Stimulated activated CD8-positive, alpha-beta memory T cell treated with anti-CD3 and anti-CD28 coated beads, Interleukin-15, amount 100 ng/mL, for 4 hours (primary cell): ENCODE measurements at regions not wholly inside any gene's neighbourhood (a gene's known extent, or its start where the extent isn't known, plus 50 kb on each side); places are given as distances from the start of the nearest gene placed in this dataset.
"Not testable (repeated sequence)": the region's sequence is repeated elsewhere in the genome, so short reads cannot be mapped to it uniquely, and the experiment has no call there.

Experiments used
- DNase-seq, 2 donors: peaks; one replicate each; pipeline ENCODE4 v3.0.0-alpha.2; 2020; ENCODE audit warnings: low read depth in 2 of 2

DNA sequence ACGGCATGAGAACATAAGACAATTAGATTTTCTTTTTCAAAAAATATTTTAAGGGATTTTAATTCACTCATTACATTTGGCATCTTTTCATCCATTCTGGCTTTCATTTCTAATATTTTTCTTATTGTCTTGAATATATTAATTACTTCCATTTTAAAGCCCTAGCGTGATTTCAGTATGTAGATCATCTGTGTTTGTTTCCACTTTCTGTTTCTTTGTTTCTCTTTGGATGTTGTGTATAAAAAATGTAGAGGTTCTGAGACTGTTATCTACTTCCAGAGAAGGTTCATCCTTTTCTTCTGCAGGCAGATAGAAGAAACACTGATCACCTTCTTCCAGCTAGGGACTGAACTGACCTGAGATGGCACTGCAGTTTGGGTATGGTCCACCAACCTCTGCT, 664.4 kb upstream of the SLC39A10 start:
- no peak for DNase-seq

DNA sequence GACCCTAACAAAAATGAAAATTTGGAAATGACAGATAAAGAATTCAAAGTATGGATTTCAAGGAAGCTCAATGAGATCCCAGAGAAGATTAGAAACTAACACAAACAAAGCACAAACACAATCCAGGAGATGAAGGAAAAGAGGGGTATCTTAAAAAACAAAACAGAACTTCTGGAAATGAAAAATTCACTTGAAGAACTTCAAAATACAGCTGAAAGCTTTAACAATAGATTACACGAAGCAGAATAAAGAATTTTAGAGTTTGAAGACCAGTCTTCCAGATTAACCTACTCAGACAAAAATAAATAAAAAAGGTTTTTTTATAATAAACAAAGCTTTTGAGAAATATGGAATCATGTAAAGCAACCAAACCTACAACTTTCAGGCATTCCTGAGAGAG, 671.8 kb upstream of the SLC39A10 start:
- no peak for DNase-seq

DNA sequence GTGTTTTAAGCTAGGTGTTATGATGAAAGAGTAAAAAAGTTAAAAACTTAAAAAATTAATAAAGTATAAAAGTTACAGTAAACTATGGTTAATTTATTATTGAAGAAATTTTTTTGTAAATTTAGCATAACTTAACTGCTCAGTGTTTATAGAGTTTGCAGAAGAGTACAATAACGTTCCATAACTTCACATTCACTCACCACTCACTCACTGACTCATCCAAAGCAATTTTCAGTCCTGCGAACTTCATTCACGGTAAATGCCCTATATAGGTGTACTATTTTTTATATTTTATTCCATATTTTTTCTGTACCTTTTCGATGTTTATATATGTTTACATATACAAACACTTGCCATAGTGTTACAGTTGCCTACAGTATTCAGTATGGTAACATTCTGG, 694.8 kb upstream of the SLC39A10 start:
- no peak for DNase-seq

DNA sequence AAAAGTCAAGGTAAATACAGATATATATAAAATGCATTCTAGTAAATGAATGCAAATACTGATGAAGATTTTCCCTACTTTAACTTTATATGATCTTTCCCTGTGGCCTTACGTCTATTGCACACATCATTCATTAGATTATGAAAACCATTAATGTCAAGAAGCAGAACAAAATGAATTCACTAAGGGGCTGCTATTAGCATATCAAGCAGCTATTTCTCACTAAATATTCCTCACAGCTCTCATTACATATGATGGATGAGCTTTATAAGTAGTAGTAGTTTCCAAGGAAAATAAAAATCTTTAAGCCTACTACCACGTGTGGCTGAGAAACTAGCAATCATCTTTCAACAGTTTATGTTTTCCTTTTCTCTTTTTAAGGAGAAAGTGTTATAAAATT, 702.8 kb upstream of the SLC39A10 start:
- DNase-seq = no peak

DNA sequence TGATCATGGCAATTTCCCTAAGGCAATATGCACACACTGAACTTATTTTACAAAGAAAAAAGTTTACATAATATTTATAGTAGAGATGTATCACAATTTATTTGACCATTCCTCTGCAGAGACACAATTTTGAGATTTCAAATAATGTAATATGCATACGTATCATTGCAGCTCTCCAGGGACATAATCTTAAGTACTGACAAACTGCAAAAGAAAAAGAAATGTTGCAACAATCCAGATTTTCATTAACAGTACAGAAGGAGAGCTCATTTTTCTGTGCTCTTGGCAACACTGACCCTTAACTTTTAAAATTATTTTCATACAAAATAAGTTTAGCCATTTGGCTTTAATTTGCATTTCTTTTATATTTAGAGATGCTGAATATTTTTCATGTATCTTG, 710.2 kb upstream of the SLC39A10 start:
- DNase-seq = no peak

DNA sequence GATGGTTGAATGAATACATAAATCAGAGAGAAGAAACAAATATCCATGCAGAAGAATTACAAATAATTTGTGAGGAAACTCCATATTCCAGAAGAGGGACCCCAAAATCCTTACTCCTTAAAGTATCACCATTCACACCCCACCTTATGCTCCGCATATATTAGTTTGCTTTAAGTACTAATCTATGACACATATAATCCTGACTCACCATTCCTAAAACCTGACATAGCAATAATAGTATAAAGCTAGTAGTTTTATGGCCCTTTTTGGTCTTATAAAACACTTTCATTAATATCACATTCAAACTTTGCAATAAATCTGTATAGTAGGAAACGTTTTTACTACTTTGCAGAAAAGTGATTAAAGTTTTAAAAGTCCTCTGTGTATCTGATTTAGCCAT, 719.0 kb upstream of the SLC39A10 start:
- no peak for DNase-seq

DNA sequence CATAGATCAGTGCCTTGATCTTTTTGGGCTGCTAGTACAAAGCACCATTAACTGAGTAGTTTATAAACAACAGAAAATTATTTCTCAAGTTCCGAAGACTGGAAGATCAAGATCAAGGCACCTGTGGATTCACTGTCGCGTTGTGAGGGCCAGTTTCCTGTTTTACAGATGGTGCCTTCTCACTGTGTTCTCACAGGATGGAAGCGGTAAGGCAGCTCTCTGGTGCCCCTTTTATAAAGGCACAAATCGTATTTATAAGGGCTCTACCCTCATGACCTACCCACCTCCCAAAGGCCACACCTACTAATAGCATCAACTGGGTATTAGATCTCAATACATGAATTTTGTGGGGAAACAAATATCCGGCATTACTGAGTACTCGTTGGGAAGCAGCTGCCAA, 729.5 kb upstream of the SLC39A10 start:
- no peak for DNase-seq

DNA sequence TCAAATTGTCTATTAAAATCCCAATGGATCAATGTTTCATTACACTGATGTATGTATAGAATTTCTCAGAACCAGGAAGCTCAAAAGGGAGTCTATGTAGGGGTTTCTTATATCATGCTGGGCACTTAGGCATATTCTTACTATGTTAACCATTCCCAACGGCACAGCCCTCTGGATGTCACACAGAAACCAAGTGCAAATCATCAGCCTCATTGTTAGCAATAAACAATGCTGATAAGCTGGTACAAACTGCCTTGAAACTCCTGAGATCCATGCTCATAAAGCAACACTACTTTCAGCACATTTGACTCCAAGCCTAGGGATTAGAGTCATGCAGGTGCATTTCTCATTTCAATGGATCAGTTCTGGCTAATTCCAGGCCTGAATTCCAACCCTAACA, 730.2 kb upstream of the SLC39A10 start:
- DNase-seq = no peak

DNA sequence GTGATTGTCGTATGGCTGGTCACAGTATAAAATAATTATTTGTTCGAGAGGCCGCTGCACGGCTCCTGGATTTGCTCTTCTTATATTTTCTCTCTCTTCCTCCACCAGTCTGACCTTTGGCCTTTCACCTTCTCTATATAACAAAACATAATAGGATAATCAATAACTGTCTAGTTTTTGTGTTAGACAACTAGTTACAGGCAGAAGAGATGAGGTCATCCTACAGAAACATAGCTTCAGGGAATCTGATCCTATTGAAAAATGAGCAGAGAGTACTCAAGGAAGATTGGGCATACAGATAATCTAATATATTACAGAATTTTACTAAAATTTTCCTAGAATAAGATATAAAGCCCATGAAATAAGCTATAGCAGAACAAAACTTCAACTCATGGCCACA, 731.3 kb upstream of the SLC39A10 start:
- no peak for DNase-seq

DNA sequence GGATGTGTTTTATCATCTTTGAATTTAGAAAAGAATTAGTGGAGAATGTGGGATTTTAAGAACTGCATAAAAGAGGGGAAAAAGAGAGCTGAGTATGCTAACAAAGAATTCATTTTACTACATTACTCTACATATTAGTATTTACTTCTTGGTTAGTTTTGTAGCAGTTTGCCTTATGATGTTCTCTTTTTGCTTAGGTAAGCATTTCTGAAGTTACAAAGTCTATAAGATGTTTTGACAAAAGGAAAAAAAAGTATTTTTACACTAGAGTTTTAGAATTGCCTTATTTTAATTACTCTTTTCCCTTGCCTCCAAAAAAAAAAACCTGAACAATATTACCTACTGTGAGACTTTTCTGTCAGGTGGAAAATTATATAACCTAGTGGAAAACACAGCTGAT, 739.5 kb upstream of the SLC39A10 start:
- no peak for DNase-seq

DNA sequence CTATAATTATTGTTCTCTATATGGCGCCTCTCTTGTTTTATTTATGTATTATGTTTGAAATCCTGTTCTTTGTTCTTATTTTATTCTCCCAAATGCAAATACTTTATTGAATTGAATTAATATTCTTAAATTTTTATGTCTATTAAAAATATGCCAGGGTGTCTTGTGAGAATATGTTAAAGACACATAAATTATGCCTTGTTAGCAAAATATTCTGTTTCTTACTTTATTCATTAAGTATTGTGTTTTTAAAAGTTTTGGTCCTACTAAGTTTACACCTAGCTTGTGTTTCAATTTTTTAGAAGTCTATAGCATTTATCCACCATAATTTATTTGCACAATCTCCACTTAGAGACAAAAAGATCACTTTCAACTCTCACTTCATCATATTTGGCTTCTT, 741.5 kb upstream of the SLC39A10 start:
- DNase-seq = no peak

DNA sequence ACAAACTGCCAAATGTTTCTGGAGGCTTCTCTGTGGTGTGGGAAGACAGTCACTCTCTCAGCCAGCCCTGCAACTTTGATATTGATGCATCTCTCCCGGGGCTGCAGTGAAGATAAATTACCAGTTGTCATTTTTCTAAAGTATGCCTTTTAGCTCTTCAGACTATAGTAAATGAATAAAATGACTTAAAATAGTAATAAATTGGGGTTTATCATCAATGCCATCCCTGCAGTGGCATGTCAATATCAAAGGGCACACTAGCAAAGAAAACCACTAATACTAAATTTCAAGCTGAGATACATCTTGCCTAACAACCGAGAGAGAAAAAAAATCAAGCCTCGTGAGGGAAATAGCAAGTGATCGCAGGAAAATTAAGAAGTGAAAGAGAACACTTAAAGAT, 749.5 kb upstream of the SLC39A10 start:
- DNase-seq = no peak

DNA sequence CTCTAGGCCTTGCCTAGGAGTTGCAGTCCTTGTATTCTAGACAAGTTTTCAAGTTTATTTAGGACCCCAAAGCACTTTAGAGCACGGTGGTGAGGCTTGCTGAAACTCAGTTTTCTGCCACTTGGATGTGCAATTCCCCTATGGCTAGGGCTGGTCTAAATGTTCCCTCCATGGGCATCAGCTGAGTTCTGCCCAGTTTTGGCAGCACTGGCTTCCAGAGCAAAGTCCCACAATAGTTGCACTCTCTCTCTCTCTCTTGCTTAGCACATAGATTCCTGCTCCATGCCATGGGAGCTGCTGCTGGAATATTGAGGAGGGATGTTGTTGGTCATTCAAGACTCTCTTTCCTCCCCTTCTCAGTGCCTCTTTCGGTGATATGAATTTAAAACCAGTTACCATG, 760.2 kb upstream of the SLC39A10 start:
- DNase-seq = no peak

DNA sequence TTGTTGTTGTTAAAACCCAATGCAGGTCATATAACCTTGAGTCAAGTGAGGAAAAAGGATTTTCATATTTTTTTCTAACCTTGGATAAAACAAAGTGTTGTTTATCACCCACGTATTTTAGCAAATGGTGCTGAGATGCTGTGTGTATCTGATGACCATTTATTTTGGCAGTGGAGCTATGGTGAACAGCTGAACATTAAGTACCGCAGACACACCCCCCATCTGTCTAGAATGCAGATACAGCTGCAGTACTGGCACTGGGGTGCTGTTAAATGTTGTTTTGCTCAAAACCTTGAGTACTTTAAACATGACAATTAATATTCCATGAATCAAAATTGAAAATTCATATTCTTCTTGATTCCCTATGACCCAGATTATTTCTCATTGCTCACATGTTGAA, 773.3 kb upstream of the SLC39A10 start:
- DNase-seq = no peak

DNA sequence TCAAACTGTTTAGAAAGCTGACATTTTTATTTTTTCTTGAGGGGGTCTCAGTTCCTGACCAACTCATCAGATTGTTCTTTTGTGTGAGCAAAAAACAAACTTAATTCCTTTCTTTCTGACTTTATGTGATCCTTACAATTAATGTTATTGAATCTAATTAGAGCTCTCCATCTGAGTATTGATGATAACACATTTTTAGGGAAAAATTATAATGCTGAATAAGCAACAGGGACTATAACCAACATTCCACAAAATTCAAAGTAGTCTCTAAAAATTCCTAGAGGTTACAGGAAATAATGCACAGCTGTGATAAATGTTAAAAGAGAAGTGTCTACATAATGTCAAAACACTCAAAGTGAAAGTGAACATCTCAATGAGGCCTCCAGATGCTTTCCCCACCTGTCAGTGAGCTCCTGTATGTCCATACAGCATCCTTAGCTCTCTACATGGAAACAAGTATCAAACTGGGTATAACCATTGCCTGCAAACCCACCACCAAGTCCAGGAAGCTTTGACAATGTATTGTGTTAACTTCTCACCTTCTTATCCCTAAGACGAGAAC, 786.0 kb upstream of the SLC39A10 start:
- DNase-seq = no peak

DNA sequence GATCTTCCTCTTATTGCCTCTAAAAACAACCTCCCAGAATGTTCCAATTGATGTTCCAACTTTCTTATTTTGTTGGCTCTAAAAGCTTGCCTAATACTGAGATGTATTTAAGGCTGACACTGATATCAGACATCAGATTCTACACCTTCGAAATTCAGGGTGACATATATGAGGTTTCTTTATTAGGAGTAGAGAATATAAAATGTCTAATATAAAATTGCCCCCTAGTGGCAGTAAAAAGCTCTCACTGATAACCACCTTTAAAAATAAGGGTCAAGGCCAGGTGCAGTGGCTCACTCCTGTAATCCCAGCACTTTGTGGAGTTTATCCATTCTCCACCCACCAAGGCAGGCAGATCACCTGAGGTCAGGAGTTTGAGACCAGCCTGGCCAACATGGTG, 789.7 kb upstream of the SLC39A10 start:
- no peak for DNase-seq

DNA sequence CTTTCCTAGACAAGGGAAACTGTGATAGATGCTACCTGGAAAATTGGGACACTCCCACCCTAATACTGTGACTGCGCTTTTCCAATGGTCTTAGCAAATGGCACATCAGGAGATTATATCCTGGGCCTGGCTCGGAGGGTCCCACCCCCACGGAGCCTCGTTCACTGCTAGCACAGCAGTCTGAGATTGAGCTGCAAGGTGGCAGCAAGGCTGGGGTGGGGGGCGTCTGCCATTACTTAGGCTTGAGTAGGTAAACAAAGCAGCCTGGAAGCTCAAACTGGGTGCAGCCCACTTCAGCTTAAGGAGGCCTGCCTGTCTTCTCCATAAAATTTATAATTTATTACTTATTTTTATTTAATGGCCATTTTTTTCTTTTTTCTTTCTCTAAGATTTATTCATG, 802.1 kb upstream of the SLC39A10 start:
- DNase-seq = no peak

DNA sequence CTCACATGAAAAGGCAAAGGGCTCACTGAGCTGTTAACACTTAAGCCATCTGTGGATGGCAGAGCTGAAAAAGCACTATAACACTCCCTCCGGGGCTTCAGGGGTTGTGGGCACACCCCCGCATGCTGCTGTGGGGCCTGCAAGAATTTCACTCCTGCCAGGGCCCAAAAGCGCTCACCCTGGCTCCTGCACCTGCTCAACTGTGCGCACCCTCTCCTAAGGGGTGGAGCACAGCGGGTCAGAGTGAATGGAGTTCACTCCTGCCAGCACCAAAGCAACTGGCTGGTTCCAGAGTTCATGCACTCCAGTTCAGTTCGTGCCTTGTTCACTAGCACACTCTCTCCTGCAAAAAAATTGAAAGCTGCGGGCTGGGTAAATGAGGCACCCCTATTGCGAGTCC, 814.2 kb upstream of the SLC39A10 start:
- DNase-seq = no peak

DNA sequence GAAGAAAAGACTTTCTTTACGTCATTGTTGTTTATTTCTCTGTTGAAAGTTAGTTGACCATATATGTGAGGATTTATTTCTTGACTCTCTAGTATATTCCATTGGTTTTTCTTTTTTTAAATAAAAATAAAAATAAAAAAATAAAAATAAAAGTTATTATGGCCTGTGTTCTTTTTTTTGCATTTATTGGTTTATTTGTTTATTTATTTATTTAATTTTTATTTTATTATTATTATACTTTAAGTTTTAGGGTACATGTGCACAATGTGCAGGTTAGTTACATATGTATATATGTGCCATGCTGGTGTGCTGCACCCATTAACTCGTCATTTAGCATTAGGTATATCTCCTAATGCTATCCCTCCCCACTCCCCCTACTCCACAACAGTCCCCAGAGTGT, 822.7 kb upstream of the SLC39A10 start:
- not testable (repeated sequence) for DNase-seq

DNA sequence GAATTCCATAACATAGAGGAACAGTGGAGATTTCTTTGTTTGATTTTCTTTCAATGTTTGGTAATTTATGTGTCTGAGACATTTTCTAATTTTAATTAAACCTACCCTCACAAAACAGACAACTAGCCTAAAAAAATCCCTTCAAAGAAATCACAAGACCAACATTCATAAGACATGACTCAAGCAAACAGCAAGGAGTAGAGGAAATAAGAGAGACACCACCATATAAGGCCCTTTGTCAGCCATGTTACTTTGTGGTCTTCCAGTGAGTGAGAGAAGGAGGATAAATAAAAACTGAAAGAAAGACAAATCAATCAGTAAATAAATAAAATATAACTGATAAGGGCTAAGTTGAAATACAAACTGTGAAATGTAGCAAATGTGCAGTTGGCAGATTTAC, 830.8 kb upstream of the SLC39A10 start:
- DNase-seq = no peak

DNA sequence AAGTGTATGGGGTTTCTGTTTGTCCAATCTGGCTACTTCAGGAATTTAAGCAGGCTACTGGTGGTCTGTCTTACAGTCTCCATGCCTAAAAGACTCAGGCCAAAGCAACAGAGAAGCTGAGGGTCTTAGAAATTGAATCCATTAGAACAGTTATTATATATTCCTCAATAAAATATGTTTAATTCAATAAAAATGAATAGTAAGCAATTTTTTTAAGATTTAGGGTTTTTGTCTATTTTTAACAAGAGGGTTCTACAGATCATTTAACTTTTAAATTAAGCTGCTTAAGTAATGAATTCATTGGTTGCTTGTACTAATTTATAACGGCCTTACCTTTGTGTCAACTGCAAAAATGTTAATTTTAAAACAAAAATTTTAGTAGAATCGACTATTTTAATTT, 832.6 kb upstream of the SLC39A10 start:
- DNase-seq = no peak

DNA sequence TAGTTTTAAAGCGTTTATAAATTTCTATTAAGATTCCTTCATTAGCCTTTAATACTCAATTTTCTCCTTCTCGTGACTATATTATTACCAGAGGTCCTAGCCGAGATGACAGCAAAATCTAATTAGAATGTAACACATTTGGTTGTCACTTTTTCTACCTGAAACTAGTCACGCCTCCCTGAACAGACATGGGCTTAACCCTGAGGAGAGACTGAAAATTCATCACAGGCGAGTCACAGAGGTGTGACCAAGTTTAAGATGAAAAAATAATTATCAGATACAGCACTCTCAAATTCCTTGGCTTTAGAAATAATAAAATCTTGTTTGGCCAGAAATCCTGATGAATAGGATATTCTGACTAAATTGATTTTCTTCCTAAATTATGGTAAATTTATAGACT, 834.4 kb upstream of the SLC39A10 start:
- DNase-seq = no peak

DNA sequence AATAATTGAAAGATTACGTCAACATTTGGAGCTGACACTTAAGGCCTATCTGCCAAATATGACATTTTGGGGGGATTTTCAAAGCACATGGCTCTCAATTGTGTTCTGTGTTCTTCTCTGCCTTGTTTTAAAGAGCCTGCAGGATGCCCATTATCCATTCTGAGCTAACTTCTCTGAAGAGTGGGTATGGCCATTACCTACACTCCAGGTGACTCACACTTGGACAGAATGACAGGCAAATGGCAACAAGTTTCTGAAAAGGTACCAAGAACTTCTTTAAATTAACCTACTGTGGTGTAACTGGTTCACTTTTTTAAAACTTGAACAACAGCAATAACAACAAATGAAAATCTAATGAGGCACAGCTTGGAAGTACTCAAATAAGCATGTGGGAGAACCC, 834.9 kb upstream of the SLC39A10 start:
- DNase-seq = no peak

DNA sequence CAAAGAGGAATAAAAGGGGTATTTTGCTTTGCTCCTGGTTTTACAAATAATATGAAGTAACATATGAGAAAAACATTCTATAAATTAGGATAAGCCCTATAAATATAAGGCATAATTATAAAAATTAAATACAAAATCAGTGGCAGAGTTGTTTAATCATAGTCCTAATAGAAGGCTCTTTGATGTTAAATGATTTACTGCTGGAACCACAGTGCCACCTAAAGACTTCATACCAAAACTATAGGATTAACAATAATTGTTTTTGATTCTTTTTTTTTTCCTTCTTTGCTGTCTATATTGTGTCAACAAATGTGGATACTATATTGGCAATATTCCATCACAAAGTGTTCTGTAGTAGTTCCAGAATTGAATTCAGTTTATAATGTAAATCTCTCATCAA, 837.7 kb upstream of the SLC39A10 start:
- DNase-seq = no peak

DNA sequence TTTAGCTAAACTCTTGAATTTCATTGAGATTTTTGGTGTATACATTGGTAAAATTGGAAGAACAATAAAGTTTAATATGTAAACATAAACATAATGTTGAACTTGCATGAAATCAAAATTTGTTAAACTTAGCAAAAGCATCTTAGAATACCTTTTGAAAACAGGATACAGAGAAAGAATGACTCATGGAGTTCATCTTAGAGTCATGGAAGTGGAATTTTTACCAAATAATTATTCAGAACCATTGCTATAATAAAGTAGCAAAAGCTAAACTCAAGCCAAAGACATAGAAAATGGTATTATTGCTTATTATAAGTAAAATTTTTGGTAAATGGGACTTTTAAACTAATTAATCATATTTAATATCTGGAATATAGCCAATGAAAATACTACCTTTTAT, 841.6 kb upstream of the SLC39A10 start:
- no peak for DNase-seq
